RWPE2 (cell line): ENCODE measurements at regions not wholly inside any gene's neighbourhood (a gene's known extent, or its start where the extent isn't known, plus 50 kb on each side); places are given as distances from the start of the nearest gene placed in this dataset.

Source experiments
- ATAC-seq: fragments of 200-7000 bp; cut with Tn5 transposase; 3 replicates; pipeline ENCODE4 v1.9.1; 2021; ENCODE audit warnings: low read depth
- DNase-seq: peaks from one replicate; pipeline ENCODE4 v3.0.0-alpha.2; 2020; ENCODE audit warnings: low spot score
- H3K27ac ChIP-seq: fragments of 450-650 bp; 2 replicates; pipeline ENCODE4 v1.5.1; 2017; ENCODE audit warnings: mild to moderate bottlenecking; ENCODE audit not compliant: poor library complexity, severe bottlenecking
- H3K27me3 ChIP-seq: fragments of 250-450 bp; sonication (Bioruptor Pico); 2 replicates; pipeline ENCODE4 v1.5.1; 2021; ENCODE audit warnings: mild to moderate bottlenecking, moderate library complexity; ENCODE audit not compliant: insufficient read depth, poor library complexity, severe bottlenecking
- H3K36me3 ChIP-seq: fragments of 250-450 bp; sonication (Bioruptor Pico); 2 replicates; pipeline ENCODE4 v1.5.1; 2020; ENCODE audit warnings: low read depth, mild to moderate bottlenecking, moderate library complexity
- H3K4me1 ChIP-seq: fragments of 250-450 bp; sonication (Bioruptor Pico); 2 replicates; pipeline ENCODE4 v1.5.1; 2021; ENCODE audit warnings: mild to moderate bottlenecking, moderate library complexity; ENCODE audit not compliant: insufficient read depth, poor library complexity, severe bottlenecking
- H3K4me3 ChIP-seq: fragments of 250-450 bp; sonication (Bioruptor Pico); 2 replicates; pipeline ENCODE4 v1.5.1; 2021; ENCODE audit warnings: mild to moderate bottlenecking, moderate library complexity; ENCODE audit not compliant: severe bottlenecking
- H3K9me3 ChIP-seq: fragments of 250-450 bp; sonication (Bioruptor Pico); 2 replicates; pipeline ENCODE4 v1.5.1; 2021; ENCODE audit warnings: mild to moderate bottlenecking, moderate library complexity; ENCODE audit not compliant: severe bottlenecking
- TF ChIP-seq, protein P1 (sequence below): fragments of 450-650 bp; IDR thresholded peaks from one replicate; pipeline ENCODE4 v1.5.1; 2017; ENCODE audit warnings: mild to moderate bottlenecking, moderate library complexity; ENCODE audit not compliant: poor library complexity, severe bottlenecking

DNA sequence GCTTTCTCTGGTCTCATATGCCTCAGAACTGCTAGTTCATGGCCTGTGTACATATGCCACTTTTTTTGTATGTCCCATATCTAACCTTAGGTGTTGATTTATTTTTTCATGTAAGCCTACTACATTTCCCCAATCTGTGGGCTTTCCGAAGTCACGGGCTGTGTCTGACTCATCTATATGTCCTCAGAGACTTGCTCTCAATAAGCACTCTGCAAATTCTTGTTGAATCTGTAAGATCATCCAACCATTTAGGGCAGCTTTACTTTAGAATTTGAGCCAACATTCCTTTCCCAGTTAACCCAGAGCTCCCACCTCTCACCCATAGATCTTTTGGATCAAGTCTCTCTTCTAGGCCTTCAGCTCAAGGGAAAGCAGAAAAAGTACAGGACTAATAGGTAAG lies 263.4 kb downstream of the SEC61B start:
- DNase-seq (no peak), ATAC-seq (no peak)
- Histone ChIP-seq H3K4me1 (no peaks in the 10 kb centered on the region), H3K9me3 (no peaks in the 10 kb centered on the region), H3K4me3 (no peak overlapping the region), H3K36me3 (no peaks in the 10 kb centered on the region), H3K27me3 (no peaks in the 10 kb centered on the region), H3K27ac (no peak overlapping the region)
- TF ChIP-seq, protein P1, sequence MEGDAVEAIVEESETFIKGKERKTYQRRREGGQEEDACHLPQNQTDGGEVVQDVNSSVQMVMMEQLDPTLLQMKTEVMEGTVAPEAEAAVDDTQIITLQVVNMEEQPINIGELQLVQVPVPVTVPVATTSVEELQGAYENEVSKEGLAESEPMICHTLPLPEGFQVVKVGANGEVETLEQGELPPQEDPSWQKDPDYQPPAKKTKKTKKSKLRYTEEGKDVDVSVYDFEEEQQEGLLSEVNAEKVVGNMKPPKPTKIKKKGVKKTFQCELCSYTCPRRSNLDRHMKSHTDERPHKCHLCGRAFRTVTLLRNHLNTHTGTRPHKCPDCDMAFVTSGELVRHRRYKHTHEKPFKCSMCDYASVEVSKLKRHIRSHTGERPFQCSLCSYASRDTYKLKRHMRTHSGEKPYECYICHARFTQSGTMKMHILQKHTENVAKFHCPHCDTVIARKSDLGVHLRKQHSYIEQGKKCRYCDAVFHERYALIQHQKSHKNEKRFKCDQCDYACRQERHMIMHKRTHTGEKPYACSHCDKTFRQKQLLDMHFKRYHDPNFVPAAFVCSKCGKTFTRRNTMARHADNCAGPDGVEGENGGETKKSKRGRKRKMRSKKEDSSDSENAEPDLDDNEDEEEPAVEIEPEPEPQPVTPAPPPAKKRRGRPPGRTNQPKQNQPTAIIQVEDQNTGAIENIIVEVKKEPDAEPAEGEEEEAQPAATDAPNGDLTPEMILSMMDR = no peak

DNA sequence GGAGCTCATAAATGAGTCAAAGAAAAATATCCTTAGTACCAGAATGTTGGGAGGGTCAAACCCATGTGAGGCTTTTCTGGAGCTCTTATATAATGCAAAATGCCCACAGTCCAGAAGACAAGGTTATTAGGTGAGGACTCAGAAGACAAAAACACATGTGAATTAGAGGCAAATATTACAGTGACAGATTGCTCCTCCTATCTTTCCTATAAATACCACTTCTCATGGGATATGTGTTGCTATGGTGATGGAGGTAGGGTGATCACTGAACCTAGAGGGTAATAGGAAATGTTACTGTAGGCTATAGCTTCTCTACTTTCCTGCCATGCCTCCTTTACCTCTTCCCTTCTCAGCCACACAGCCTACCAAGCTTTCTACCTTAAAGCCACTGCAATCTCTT lies 264.6 kb downstream of the SEC61B start:
- DNase-seq = no peak
- no peak for ATAC-seq
- TF ChIP-seq, protein P1 = no peak
- H3K27me3 ChIP-seq = no peaks in the 10 kb centered on the region
- H3K36me3 ChIP-seq = no peaks in the 10 kb centered on the region
- H3K4me3 ChIP-seq = no peak overlapping the region
- H3K27ac ChIP-seq = no peak overlapping the region
- no peaks in the 10 kb centered on the region for H3K4me1 ChIP-seq
- no peaks in the 10 kb centered on the region for H3K9me3 ChIP-seq

GRCh38 chr9:99488131-99489059 lies 266.3 kb downstream of the SEC61B start:
- no peak for DNase-seq
- no peaks in the 10 kb centered on the region for H3K36me3 ChIP-seq
- no peak for ATAC-seq
- no peaks in the 10 kb centered on the region for H3K27me3 ChIP-seq
- no peaks in the 10 kb centered on the region for H3K4me1 ChIP-seq
- TF ChIP-seq, protein P1 = no peak
- H3K27ac ChIP-seq = no peak overlapping the region
- H3K9me3 ChIP-seq = no peaks in the 10 kb centered on the region
- no peak overlapping the region for H3K4me3 ChIP-seq

DNA sequence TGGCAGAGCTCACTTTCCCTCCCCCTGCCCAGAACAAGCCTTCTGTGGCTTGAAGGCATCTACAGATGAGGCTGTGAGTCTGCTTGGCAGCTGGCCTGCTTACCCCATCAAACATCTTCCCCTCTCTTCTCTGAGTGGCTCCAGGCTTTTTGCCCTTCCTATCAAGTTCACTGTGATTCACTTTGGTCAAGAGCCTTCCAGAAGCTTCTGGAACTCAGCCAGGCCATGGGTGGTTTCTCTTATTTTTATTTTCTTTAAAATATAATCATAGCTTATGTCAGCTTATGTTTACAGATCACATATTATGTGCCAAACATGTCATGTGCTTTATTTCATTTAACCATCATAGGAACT lies 267.0 kb downstream of the SEC61B start:
- no peak for DNase-seq

More for the DNA sequence above, 267.0 kb downstream of the SEC61B start:
- Histone ChIP-seq H3K9me3 (no peaks in the 10 kb centered on the region), H3K4me3 (no peak overlapping the region), H3K27me3 (no peaks in the 10 kb centered on the region), H3K4me1 (no peaks in the 10 kb centered on the region), H3K27ac (no peak overlapping the region), H3K36me3 (no peaks in the 10 kb centered on the region)
- TF ChIP-seq, protein P1 = no peak
- ATAC-seq = no peak
